Immature natural killer cell (primary cell): ENCODE measurements at regions not wholly inside any gene's neighbourhood (a gene's known extent, or its start where the extent isn't known, plus 50 kb on each side); places are given as distances from the start of the nearest gene placed in this dataset.
A peak's percentile ranks its signal among the peaks of the same experiment; 100 is the strongest.

Experiments
- DNase-seq, 3 donors: peaks; one replicate each; pipeline ENCODE4 v3.0.0; 2022; ENCODE audit warnings: mixed read lengths in 1 of 3
- H3K27ac Mint-ChIP-seq, 6 donors: one replicate each; pipeline ENCODE4 v1.8.0; 2020; ENCODE audit warnings: mixed read lengths in 6 of 6, mild to moderate bottlenecking in 5 of 6, inconsistent platforms in 4 of 6, moderate library complexity in 3 of 6
- H3K27me3 Mint-ChIP-seq, 3 donors: one replicate each; pipeline ENCODE4 v1.8.0; 2020 to 2021; ENCODE audit warnings: low read depth in 3 of 3, mild to moderate bottlenecking in 3 of 3, mixed read lengths in 3 of 3, moderate library complexity in 3 of 3, inconsistent platforms in 1 of 3
- H3K36me3 Mint-ChIP-seq, 3 donors: one replicate each; pipeline ENCODE4 v1.8.0; 2020; ENCODE audit warnings: mixed read lengths in 3 of 3, inconsistent platforms in 2 of 3, mild to moderate bottlenecking in 2 of 3
- H3K4me1 Mint-ChIP-seq, 2 donors: one replicate each; pipeline ENCODE4 v1.8.0; 2020; ENCODE audit warnings: inconsistent platforms in 2 of 2, mild to moderate bottlenecking in 2 of 2, mixed read lengths in 2 of 2, moderate library complexity in 1 of 2
- H3K4me3 Mint-ChIP-seq, 5 donors: one replicate each; pipeline ENCODE4 v1.8.0; 2020; ENCODE audit warnings: mild to moderate bottlenecking in 5 of 5, mixed read lengths in 5 of 5, inconsistent platforms in 3 of 5, moderate library complexity in 3 of 5
- H3K9me3 Mint-ChIP-seq, 6 donors: one replicate each; pipeline ENCODE4 v1.8.0; 2020; ENCODE audit warnings: mild to moderate bottlenecking in 6 of 6, mixed read lengths in 6 of 6, inconsistent platforms in 4 of 6, moderate library complexity in 3 of 6

- H3K4me3 Mint-ChIP-seq: no peak overlapping the region
- H3K27me3 Mint-ChIP-seq: peaks cover 7 to 20% (median 9%) of the 10 kb centered on the region in 3 donors
- no peaks in the 10 kb centered on the region for H3K36me3 Mint-ChIP-seq
- no peak for DNase-seq
- no peak overlapping the region for H3K27ac Mint-ChIP-seq
- peaks cover 0 to 3% (median 0%) of the 10 kb centered on the region in 6 donors for H3K9me3 Mint-ChIP-seq
- no peaks in the 10 kb centered on the region for H3K4me1 Mint-ChIP-seq
Observed at GRCh38 chr1:5548266-5548665, 444.0 kb downstream of the NPHP4 start.

GRCh38 chr1:5543235-5543634, 449.0 kb downstream of the NPHP4 start:
- H3K27ac Mint-ChIP-seq: no peak overlapping the region
- DNase-seq: no peak
- H3K4me3 Mint-ChIP-seq: no peak overlapping the region
- no peaks in the 10 kb centered on the region for H3K4me1 Mint-ChIP-seq
- peaks cover 9 to 14% (median 13%) of the 10 kb centered on the region in 3 donors for H3K27me3 Mint-ChIP-seq
- H3K9me3 Mint-ChIP-seq: peaks cover 0 to 3% (median 0%) of the 10 kb centered on the region in 6 donors
- no peaks in the 10 kb centered on the region for H3K36me3 Mint-ChIP-seq

DNA sequence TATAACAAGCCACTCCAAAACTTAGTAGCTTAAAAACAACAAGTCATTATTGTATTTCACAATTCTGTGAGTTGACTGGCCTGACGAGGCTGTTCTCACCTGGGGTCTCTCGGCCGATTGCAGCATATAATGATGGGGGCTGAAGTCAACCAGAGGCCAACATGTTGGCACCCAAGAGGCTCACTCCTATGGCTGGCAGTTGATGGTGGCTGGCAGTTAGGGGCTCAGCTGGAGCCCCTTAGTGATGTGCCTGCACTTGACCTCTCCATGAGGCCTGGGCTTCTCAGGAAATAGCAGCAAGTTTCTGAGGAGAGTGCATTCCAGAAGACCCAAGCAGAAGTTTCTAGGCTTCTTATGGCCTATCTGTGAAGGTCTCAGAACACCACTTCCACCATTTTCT, 459.4 kb downstream of the NPHP4 start:
- Mint-ChIP-seq H3K4me1 (no peaks in the 10 kb centered on the region), H3K36me3 (no peaks in the 10 kb centered on the region), H3K27ac (no peak overlapping the region), H3K4me3 (no peak overlapping the region), H3K27me3 (peaks cover 2 to 8% (median 3%) of the 10 kb centered on the region in 3 donors), H3K9me3 (peaks cover 0 to 2% (median 0%) of the 10 kb centered on the region in 6 donors)
- DNase-seq: no peak

DNA sequence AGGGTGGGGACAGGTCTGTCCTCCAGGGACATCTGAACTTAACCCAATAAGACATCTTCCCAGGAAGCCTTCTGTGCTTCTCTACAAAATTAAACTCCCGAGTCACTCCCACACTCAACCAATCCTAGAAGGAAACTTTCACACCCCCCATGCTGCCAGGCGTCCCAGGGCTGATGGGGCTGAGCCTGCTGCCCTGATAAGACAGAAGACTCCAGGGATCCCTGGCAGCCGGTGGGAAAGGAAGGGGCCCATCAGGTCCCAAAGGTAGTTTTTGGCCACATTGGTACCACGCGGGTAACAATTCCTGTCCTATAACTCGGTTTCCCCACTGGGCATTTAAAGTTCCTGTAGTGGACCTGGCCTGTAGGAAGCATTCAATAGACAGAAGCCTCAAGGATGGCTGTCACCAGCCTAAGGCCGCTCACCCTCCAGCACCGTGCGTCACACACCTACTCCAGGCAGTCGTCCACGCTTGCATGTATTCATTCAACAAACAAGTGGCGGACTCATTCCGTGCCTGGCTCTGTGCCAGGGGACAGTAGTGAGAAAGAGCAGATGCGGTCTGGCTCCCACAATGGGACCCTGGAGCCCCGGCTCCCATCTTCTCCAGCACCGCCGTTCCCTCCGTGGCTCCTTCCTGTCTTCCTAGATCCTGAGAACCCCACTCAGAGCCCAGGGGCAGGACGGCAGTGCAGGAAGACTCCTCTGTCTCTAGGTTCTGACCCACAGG, 465.2 kb downstream of the NPHP4 start:
- no peak overlapping the region for H3K4me3 Mint-ChIP-seq
- H3K36me3 Mint-ChIP-seq: no peaks in the 10 kb centered on the region
- H3K27me3 Mint-ChIP-seq: peaks cover 0 to 7% (median 1%) of the 10 kb centered on the region in 3 donors
- DNase-seq: no peak
- H3K27ac Mint-ChIP-seq: no peak overlapping the region
- no peaks in the 10 kb centered on the region for H3K4me1 Mint-ChIP-seq
- peaks cover 0 to 2% (median 0%) of the 10 kb centered on the region in 6 donors for H3K9me3 Mint-ChIP-seq

DNA sequence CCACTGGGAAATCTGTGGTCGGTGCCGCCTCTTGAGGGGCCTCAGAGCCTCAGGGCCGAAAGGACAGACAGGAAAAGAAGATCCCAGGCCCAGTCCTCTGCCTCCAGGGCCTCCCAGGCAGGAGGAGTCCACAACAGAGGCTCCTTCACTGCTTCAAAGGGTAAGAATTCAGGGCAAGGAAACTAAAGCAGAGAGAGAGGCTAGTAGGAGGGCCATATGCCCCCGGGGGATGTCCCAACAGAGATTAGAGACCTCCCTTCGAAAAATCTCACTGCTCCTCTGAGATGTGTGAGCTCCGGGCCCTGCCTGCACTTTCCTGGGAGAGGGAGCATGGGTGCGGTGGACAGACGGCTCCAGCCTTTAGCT, 465.9 kb downstream of the NPHP4 start:
- Mint-ChIP-seq H3K27ac (no peak overlapping the region), H3K9me3 (peaks cover 0 to 2% (median 0%) of the 10 kb centered on the region in 6 donors), H3K27me3 (peaks cover 0 to 6% (median 2%) of the 10 kb centered on the region in 3 donors), H3K36me3 (no peaks in the 10 kb centered on the region), H3K4me3 (no peak overlapping the region), H3K4me1 (no peaks in the 10 kb centered on the region)
- DNase-seq: no peak

- Mint-ChIP-seq H3K27ac (no peak overlapping the region), H3K4me1 (no peaks in the 10 kb centered on the region), H3K27me3 (peaks cover 0 to 5% (median 2%) of the 10 kb centered on the region in 3 donors), H3K36me3 (no peaks in the 10 kb centered on the region), H3K9me3 (peaks cover 0 to 2% (median 0%) of the 10 kb centered on the region in 6 donors), H3K4me3 (no peak overlapping the region)
- no peak for DNase-seq
Observed at GRCh38 chr1:5525597-5526384, 466.4 kb downstream of the NPHP4 start.

- H3K27ac Mint-ChIP-seq: no peak overlapping the region
- H3K27me3 Mint-ChIP-seq: peaks cover 1 to 9% (median 6%) of the 10 kb centered on the region in 3 donors
- no peak for DNase-seq
- H3K9me3 Mint-ChIP-seq: no peaks in the 10 kb centered on the region
- no peak overlapping the region for H3K4me3 Mint-ChIP-seq
- no peaks in the 10 kb centered on the region for H3K4me1 Mint-ChIP-seq
- no peaks in the 10 kb centered on the region for H3K36me3 Mint-ChIP-seq
Observed at GRCh38 chr1:5522531-5523145, 469.6 kb downstream of the NPHP4 start.

- Mint-ChIP-seq H3K4me3 (no peak overlapping the region), H3K9me3 (no peaks in the 10 kb centered on the region), H3K4me1 (no peaks in the 10 kb centered on the region), H3K27me3 (peaks cover 1 to 7% (median 7%) of the 10 kb centered on the region in 3 donors), H3K27ac (no peak overlapping the region), H3K36me3 (no peaks in the 10 kb centered on the region)
- DNase-seq: no peak
Observed at GRCh38 chr1:5519366-5520135, 472.7 kb downstream of the NPHP4 start.

- Mint-ChIP-seq H3K36me3 (no peaks in the 10 kb centered on the region), H3K27me3 (peaks cover 3 to 10% (median 6%) of the 10 kb centered on the region in 3 donors), H3K4me1 (no peaks in the 10 kb centered on the region), H3K9me3 (no peaks in the 10 kb centered on the region), H3K27ac (no peak overlapping the region), H3K4me3 (no peak overlapping the region)
- no peak for DNase-seq
Observed at GRCh38 chr1:5516756-5517155, 475.5 kb downstream of the NPHP4 start.

DNA sequence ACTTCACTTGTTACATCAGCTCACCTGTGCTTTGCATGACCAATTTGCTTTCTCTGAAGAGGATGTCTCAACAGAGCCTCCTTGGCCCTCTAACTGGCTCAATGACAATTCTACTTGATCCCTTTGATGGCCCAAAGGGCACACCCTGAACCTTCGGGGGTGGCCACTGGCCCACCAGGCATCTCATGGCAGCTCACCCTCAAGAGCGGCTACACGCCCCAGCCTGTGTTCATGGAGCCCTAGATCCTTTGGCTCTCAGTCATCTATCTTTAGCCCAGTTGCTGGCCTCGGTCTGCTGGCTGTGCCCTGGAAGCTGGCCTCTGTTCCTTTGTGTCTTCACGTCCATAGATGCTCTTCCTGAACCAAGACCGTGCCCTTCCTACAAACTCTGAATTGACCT, 476.7 kb downstream of the NPHP4 start:
- Mint-ChIP-seq H3K27me3 (peaks cover 3 to 10% (median 7%) of the 10 kb centered on the region in 3 donors), H3K4me1 (no peaks in the 10 kb centered on the region), H3K27ac (no peak overlapping the region), H3K36me3 (no peaks in the 10 kb centered on the region), H3K9me3 (no peaks in the 10 kb centered on the region), H3K4me3 (no peak overlapping the region)
- no peak for DNase-seq

- H3K4me1 Mint-ChIP-seq: no peaks in the 10 kb centered on the region
- H3K27ac Mint-ChIP-seq: no peak overlapping the region
- H3K27me3 Mint-ChIP-seq: peaks cover 3 to 8% (median 6%) of the 10 kb centered on the region in 3 donors
- no peak overlapping the region for H3K4me3 Mint-ChIP-seq
- no peaks in the 10 kb centered on the region for H3K9me3 Mint-ChIP-seq
- no peaks in the 10 kb centered on the region for H3K36me3 Mint-ChIP-seq
- peak; percentile 35 to 58 (median 46) for DNase-seq
Observed at GRCh38 chr1:5514527-5515183, 477.6 kb downstream of the NPHP4 start.

GRCh38 chr1:5513846-5514526, 478.2 kb downstream of the NPHP4 start:
- DNase-seq: no peak
- H3K36me3 Mint-ChIP-seq: no peaks in the 10 kb centered on the region
- no peaks in the 10 kb centered on the region for H3K9me3 Mint-ChIP-seq
- H3K27ac Mint-ChIP-seq: no peak overlapping the region
- H3K27me3 Mint-ChIP-seq: peaks cover 3 to 8% (median 6%) of the 10 kb centered on the region in 3 donors
- no peak overlapping the region for H3K4me3 Mint-ChIP-seq
- H3K4me1 Mint-ChIP-seq: no peaks in the 10 kb centered on the region

- DNase-seq: no peak
- Mint-ChIP-seq H3K36me3 (no peaks in the 10 kb centered on the region), H3K4me1 (no peaks in the 10 kb centered on the region), H3K27me3 (peaks cover 3 to 5% (median 4%) of the 10 kb centered on the region in 3 donors), H3K4me3 (no peak overlapping the region), H3K9me3 (no peaks in the 10 kb centered on the region), H3K27ac (no peak overlapping the region)
Observed at GRCh38 chr1:5513179-5513578, 479.0 kb downstream of the NPHP4 start.
